Stomach (tissue), 8 donors: ENCODE measurements at regions not wholly inside any gene's neighbourhood (a gene's known extent, or its start where the extent isn't known, plus 50 kb on each side); places are given as distances from the start of the nearest gene placed in this dataset.

Experiments used
- DNase-seq, 2 donors: peaks; one replicate each; pipeline versions ENCODE4 v3.0.0 to v3.0.0-alpha.2; 2013 to 2019
- H3K27ac ChIP-seq, 5 donors: fragments of 200-600 bp in 4 of 5; sonication (generic) in 4 of 5; one replicate each; pipeline ENCODE4 v1.5.1; 2013 to 2019; ENCODE audit warnings: mild to moderate bottlenecking in 1 of 5, moderate library complexity in 1 of 5
- H3K27me3 ChIP-seq, 3 donors: fragments of 200-600 bp; sonication (generic); one replicate each; pipeline ENCODE4 v1.5.1; 2017 to 2019; ENCODE audit warnings: mixed run types in 1 of 3
- H3K36me3 ChIP-seq, 4 donors: fragments of 200-600 bp; sonication (generic); 1 replicate in 3 of 4; 2 replicates in 1 of 4; pipeline ENCODE4 v1.5.1; 2016 to 2019
- H3K4me1 ChIP-seq, 4 donors: fragments of 200-600 bp; sonication (generic); one replicate each; pipeline ENCODE4 v1.5.1; 2016 to 2019
- H3K4me3 ChIP-seq, 4 donors: fragments of 200-600 bp; sonication (generic) in 3 of 4; one replicate each; pipeline ENCODE4 v1.5.1; 2016 to 2019; ENCODE audit warnings: mild to moderate bottlenecking in 1 of 4
- H3K9me3 ChIP-seq, 4 donors: fragments of 200-600 bp; sonication (generic); one replicate each; pipeline ENCODE4 v1.5.1; 2016 to 2019
- CTCF ChIP-seq, 7 experiments: fragments of 450-650 bp in 4 of 7; fragments of 200-600 bp in 3 of 7; sonication (generic) in 3 of 7; IDR thresholded peaks; one replicate each; pipeline ENCODE4 v1.5.1; 2016 to 2019; ENCODE audit warnings: antibody characterized with exemption in 7 of 7, control low read depth in 2 of 7, mild to moderate bottlenecking in 1 of 7
- EP300 ChIP-seq: sonication (generic); formaldehyde crosslinking; IDR thresholded peaks from one replicate; pipeline ENCODE4 v1.6.1; 2017; ENCODE audit warnings: antibody characterized with exemption
- POLR2A ChIP-seq, 4 donors: fragments of 450-650 bp; IDR thresholded peaks; one replicate each; pipeline ENCODE4 v1.6.1; 2016; ENCODE audit warnings: antibody characterized with exemption in 4 of 4, control low read depth in 2 of 4, mild to moderate bottlenecking in 1 of 4, moderate library complexity in 1 of 4
- POLR2AphosphoS5 ChIP-seq, 3 donors: sonication (generic); formaldehyde crosslinking; IDR thresholded peaks; one replicate each; pipeline ENCODE4 v1.6.1; 2016; ENCODE audit warnings: antibody characterized with exemption in 3 of 3
- WGBS, 5 donors: extraction: QIAGEN DNeasy Blood & Tissue Kit in 3 of 5; methylation state at CpG; one replicate each; pipeline versions ENCODE4 v1.1.5 to v1.1.7; 2013 to 2018; 5-methylcytosine and 5-hydroxymethylcytosine counted together
- intact Hi-C: fragments of 100-400 bp; cut with DNase I; formaldehyde crosslinking; loops from one replicate; pipeline ENCODE4 v1.15.1; 2023; ENCODE audit warnings: low total_unique reads
- donor health status: healthy with polysubstance abuse.
- donor health status: Bipolar disorder and iron deficiency.
- donor health status: healthy.

GRCh38 chr16:31710880-31711279, 162.7 kb upstream of the ZNF267 start:
- TF ChIP-seq POLR2AphosphoS5 (IDR thresholded peaks at IDR 0.05) = no peak
- no peak for TF ChIP-seq EP300
- no peak for TF ChIP-seq POLR2A (IDR thresholded peaks at IDR 0.05)
- TF ChIP-seq CTCF (IDR thresholded peaks at IDR 0.05) = no peak
- no peak for DNase-seq
- Histone ChIP-seq H3K4me3 (no peak overlapping the region), H3K27me3 (no peaks in the 10 kb centered on the region), H3K27ac (no peak overlapping the region), H3K4me1 (peaks cover 7 to 24% (median 20%) of the 10 kb centered on the region in 4 donors), H3K9me3 (no peaks in the 10 kb centered on the region), H3K36me3 (peaks cover 26 to 45% (median 42%) of the 10 kb centered on the region in 4 donors)
- intact Hi-C loops = no loop called here
- WGBS, 5 donors = 81 to 92% (median 91%) methylated on average over 5 of the region's 5 CpGs

- intact Hi-C loops = no loop called here
- Histone ChIP-seq H3K4me1 (peaks cover 7 to 25% (median 21%) of the 10 kb centered on the region in 4 donors), H3K27ac (no peak overlapping the region), H3K36me3 (peaks cover 21 to 45% (median 42%) of the 10 kb centered on the region in 4 donors), H3K27me3 (no peaks in the 10 kb centered on the region), H3K4me3 (no peak overlapping the region), H3K9me3 (no peaks in the 10 kb centered on the region)
- TF ChIP-seq EP300 (no peak), CTCF (IDR thresholded peaks at IDR 0.05) (no peak)
- DNase-seq = no peak
- 69 to 81% (median 79%) methylated on average over 4 to 7 of the region's 7 CpGs for WGBS, 5 donors
Measured at GRCh38 chr16:31711344-31711845, 162.2 kb upstream of the ZNF267 start.

GRCh38 chr16:31712064-31712540, 161.5 kb upstream of the ZNF267 start:
- 85 to 93% (median 89%) methylated on average over 8 of the region's 8 CpGs for WGBS, 5 donors
- TF ChIP-seq POLR2A (IDR thresholded peaks at IDR 0.05) (no peak), CTCF (IDR thresholded peaks at IDR 0.05) (no peak), EP300 (no peak), POLR2AphosphoS5 (IDR thresholded peaks at IDR 0.05) (no peak)
- H3K36me3 ChIP-seq = peaks cover 13 to 38% (median 35%) of the 10 kb centered on the region in 4 donors
- H3K4me3 ChIP-seq = no peak overlapping the region
- H3K27ac ChIP-seq = no peak overlapping the region
- H3K9me3 ChIP-seq = no peaks in the 10 kb centered on the region
- intact Hi-C loops = no loop called here
- peak in 1 of 2 donors; percentile 36 for DNase-seq
- no peaks in the 10 kb centered on the region for H3K27me3 ChIP-seq
- peaks cover 7 to 25% (median 21%) of the 10 kb centered on the region in 4 donors for H3K4me1 ChIP-seq

GRCh38 chr16:31713071-31713944, 160.3 kb upstream of the ZNF267 start:
- peaks cover 3 to 26% (median 23%) of the 10 kb centered on the region in 4 donors for H3K36me3 ChIP-seq
- TF ChIP-seq POLR2AphosphoS5 (IDR thresholded peaks at IDR 0.05) = peak; percentile 53 to 95 (median 87)
- peak in 2 of 4 donors; percentile 46 to 55 for TF ChIP-seq POLR2A (IDR thresholded peaks at IDR 0.05)
- no peak for TF ChIP-seq CTCF (IDR thresholded peaks at IDR 0.05)
- H3K27me3 ChIP-seq = no peaks in the 10 kb centered on the region
- peak overlapping the region; percentile 87 to 97 (median 95) for H3K27ac ChIP-seq
- H3K4me1 ChIP-seq = peaks cover 7 to 28% (median 21%) of the 10 kb centered on the region in 4 donors
- DNase-seq = peak; percentile 95 to 97
- intact Hi-C loops = no loop called here
- WGBS, 5 donors = 0% methylated on average over 26 to 59 of the region's 59 CpGs
- peak overlapping the region; percentile 66 to 99 (median 86) for H3K4me3 ChIP-seq
- no peaks in the 10 kb centered on the region for H3K9me3 ChIP-seq
